ENCODE measurements at regions not wholly inside any gene's neighbourhood (a gene's known extent, or its start where the extent isn't known, plus 50 kb on each side); places are given as distances from the start of the nearest gene placed in this dataset.

DNA sequence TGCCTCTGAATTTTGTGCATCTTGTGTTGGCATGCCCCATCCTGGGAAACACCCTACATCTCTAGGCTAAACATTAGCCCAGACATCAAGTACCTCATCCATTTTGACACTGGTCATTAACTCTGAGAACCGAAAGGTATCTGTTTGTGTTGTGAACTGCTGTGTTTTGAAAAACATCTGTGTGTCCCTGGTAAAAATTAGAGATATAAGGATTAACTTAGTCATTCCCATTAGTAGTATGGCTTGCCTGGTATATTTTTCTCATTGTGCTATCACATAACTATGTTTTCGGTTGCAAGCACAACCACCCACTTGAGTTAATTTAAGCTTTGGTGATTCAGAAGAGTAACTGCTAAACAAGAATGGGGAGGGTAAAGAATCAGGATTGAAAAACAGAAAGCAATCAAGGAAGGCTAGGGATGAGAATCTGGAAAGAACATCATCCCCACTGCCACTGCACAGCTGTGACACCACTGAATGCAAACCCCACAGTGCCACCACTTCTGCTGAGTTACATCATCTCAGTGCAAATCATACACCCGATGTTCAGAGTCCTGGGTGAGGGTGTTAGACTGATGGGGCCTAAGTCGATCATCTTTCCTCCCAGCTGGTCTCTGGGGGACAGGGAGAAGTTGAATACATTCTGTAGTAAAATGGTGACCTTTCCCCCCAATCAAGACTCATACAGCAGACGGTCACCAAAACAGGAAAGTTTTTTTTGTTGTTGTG is 234.0 kb downstream of the EPHA4 start:
- DNase-seq: no peak

DNA sequence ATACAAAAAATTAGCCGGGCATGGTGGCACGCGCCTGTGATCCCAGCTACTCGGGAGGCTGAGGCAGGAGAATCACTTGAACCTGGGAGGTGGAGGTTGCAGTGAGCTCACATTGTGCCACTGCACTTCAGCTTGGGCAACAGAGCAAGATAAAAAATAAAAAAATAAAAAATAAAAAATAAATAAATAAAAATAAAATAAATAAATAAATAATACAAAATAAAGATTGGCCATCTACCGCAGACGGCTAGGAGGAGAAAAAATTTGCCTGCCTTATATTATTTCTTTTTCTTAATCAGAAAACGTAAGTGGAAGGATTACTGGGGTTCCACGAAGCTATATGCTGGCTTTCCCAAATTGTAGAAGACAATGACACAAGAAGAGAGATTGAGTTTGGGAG is 229.7 kb downstream of the EPHA4 start:
- DNase-seq: no peak

DNA sequence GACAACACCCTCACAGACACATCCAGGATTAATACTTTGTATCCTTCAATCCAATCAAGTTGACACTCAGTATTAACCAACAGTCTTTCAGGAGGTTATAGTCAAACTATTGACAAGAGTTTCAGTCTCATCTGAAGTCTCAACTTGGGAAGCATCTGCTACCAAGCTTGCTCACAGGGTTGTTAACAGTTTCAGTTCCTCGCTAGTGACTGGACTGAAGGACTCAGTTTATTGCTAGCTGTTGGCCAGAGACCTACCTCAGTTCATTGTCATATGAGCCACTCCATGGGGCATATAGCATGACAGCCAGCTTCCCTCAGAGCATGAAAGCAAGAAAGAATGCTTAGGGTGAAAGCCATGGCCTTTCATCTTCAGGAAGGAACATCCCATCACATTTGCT is 228.6 kb downstream of the EPHA4 start:
- DNase-seq: no peak

DNA sequence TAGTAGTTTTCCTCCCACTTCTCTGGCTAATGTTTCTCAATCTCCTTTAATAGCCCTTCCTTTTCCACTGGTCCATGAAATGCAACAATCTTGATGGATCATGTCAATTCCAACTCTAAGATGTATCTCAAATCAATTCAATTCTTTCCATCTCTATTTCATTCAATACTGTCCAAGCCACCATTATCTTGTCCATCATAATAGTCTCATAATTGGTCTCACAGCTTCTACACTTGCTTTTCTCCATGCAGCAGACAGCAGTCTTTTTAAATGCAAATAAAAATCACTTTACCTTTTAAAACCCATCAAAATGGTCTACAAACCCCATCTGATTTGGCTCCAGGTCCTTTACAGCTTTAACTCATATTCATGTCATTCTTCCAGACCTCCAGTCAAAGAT is 226.6 kb downstream of the EPHA4 start:
- no peak for DNase-seq

DNA sequence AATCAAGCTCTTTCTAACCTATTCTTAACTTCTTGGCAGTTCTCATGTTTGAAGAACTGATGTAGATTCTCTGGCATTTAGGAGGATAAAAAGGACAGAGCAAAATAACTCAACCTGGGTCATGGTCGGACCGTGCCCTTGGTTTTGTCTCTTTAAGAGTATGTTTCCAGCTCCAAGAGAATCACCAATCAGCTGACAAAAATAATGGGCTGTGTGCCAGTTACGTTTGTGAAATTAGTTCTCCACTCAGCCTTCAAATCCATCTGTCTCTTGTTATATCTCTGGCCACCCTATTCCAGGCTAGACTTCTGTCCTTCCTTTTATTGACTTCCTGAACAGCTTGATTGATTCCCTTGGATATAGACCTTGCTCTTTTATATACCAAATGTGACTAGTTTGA is 225.7 kb downstream of the EPHA4 start:
- no peak for DNase-seq

DNA sequence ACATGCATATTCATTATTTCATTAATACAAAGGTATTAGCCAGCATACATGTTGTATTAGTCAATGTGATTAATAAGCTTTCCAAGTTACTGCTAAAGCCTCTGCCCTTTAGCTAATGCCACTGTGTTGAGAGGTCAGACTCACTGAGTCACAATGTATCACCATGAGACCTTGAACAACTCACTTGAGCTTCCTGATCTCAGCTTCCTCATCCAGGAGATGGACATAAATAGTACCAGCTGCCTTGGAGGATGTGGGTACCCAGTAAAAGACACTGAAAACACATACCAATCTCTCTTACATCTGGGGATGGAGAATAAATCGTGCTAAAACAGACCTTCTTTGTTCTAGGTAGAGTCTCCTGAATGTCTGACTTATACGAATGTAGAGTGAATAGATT is 224.6 kb downstream of the EPHA4 start:
- DNase-seq: no peak

DNA sequence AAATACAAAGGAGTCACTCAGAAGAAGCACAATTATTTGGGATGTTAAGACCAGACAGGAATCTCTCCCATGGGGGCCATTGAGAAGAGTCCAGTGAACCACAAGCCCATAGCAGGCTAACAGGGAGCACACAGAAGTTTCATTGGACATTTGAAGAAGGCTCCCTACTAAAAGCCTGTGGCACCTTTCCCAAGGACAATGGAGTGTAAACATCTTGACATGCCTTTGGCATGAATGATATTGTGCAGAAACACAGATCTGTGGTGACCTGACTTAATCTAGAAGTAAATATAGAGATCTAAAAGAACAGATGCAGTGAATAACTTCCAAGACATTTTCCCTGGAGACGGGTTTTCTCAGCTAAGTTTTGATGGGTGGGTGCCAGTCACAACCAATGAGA is 221.5 kb downstream of the EPHA4 start:
- no peak for DNase-seq

DNA sequence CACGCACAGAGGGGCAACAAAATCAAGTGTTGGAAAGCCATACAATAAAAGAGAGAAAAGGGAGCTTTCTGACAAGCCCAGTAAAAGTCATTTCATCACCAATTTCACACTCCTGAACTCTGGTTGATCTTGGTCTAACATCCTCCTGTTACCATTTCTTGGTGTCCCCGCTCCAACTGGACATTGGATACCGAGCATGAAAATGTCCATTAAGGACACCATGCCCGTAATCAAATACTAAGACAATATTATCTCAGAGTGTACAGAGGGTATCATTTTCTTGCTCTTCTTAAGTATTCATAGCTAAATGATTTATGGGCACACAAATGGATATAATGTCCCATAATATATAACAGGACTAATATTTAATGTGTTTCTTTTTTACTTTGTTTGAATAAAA is 218.9 kb downstream of the EPHA4 start:
- DNase-seq: no peak

DNA sequence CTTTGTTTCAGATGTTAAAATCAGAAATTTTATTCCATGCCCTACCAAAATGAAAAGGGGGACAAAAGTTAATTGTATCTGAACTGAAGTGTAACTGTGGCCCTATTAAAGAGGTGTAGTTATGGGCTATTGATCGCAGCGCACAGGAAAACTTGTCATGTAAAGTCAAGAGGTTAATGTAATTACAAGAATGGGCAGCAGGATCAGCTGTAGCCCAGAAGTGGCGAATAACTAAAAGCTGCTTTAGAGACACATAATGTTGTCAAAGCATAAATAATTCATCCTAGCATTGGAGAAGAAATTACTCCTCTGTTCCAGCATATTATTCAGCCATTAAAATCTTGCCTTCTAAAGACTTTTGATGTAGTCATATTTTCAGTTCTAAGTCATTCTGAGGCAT is 211.8 kb downstream of the EPHA4 start:
- DNase-seq: no peak

DNA sequence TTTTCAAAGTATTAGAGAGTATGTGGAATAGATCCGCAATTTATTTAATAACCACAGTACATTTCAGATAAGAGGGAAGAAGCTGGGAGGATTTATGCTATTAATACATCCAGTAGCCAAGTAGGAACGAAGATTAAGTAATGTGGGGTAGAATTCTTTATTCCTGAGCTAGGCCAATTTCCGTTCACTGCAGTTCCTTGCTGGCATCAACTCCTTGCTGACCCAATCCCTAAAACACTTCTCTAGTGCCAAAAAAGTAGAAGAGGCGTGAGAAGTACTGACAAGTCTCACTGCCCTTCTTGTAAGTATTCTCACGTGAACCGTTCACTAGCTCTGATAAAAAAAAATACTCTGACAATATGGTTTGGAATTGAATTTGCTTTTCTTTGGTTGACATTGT is 211.4 kb downstream of the EPHA4 start:
- no peak for DNase-seq

DNA sequence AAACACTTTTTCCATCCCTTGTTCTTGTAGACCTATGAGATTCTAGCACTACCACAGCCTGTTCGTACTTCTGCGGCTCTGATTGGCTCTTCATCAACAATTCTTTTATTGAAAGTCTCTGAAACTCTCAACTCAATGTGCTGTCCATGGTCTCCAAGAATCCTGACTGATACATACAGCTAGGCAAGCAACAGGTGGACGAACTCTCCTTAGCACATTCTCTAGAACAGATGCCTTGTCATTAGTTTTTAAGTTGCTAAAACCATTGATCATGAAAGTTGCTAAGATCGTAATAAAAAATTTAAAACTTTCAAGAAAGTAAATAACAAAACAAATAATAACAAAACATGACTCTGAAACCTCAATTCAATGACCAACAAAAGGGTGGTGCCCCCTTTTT is 210.5 kb downstream of the EPHA4 start:
- no peak for DNase-seq

DNA sequence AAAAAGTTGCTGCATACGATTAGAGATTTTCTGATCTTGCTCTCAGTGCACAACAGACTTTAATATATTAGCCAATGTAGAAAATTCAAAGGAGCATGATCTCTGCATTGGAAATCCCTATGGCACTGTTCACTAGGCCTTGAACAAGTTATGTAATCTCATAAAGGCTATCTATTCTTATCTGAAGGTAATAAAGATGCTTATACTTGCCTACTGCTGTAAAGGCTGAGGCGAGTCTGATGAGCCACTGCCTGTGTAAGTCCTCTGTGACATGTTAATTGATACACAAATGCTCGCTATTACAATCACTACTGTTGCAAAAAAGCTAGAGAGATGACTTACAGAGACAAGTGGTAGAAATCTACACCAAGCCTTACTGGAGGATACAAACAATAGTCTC is 207.4 kb downstream of the EPHA4 start:
- DNase-seq: no peak
